K562 (cell line): ENCODE measurements at regions not wholly inside any gene's neighbourhood (a gene's known extent, or its start where the extent isn't known, plus 50 kb on each side); places are given as distances from the start of the nearest gene placed in this dataset.

Experiments used
- DIDO1 ChIP-seq: fragments of 450-650 bp; IDR thresholded peaks from 2 replicates; pipeline ENCODE4 v1.6.1; 2016; ENCODE audit warnings: low read depth, missing biosample characterization, missing genetic modification characterization
- HDAC8 ChIP-seq: fragments of 450-650 bp; IDR thresholded peaks from 2 replicates; pipeline ENCODE4 v1.6.1; 2016; ENCODE audit warnings: mild to moderate bottlenecking, missing genetic modification characterization, moderate library complexity, missing compliant biosample characterization
- ILK ChIP-seq: fragments of 450-650 bp; IDR thresholded peaks from 2 replicates; pipeline ENCODE4 v1.6.1; 2016; ENCODE audit warnings: missing genetic modification characterization, low read depth, mild to moderate bottlenecking, missing compliant biosample characterization, moderate library complexity, borderline replicate concordance
- MYC ChIP-seq, 2 experiments: fragments of 250-450 bp in 1 of 2; sonication (Bioruptor Pico) in 1 of 2; IDR thresholded peaks; 2 replicates each; pipeline versions ENCODE4 v1.5.1 to v1.6.1; 2012 to 2021; ENCODE audit warnings: low read depth in 2 of 2, borderline replicate concordance in 1 of 2, improper control_type of control experiment in 1 of 2, low read length in 1 of 2, mild to moderate bottlenecking in 1 of 2, moderate library complexity in 1 of 2
- NBN ChIP-seq: fragments of 450-650 bp; IDR thresholded peaks from 2 replicates; pipeline ENCODE4 v1.6.1; 2016; ENCODE audit warnings: low read depth, mild to moderate bottlenecking
- NONO ChIP-seq, 2 experiments: fragments of 200-400 bp in 1 of 2; fragments of 450-650 bp in 1 of 2; formaldehyde crosslinking in 1 of 2; IDR thresholded peaks; 2 replicates each; pipeline ENCODE4 v1.6.1; 2017; ENCODE audit warnings: low read depth in 2 of 2, mild to moderate bottlenecking in 2 of 2, moderate library complexity in 2 of 2, low read length in 1 of 2
- NR1H2 ChIP-seq: sonication (generic); formaldehyde crosslinking; IDR thresholded peaks from 2 replicates; pipeline ENCODE4 v1.4.0; 2020; ENCODE audit warnings: mild to moderate bottlenecking, missing genetic modification reagents
- POLR2H ChIP-seq: IDR thresholded peaks from 2 replicates; pipeline ENCODE4 v1.6.1; 2016; ENCODE audit warnings: missing genetic modification characterization, low read depth, mild to moderate bottlenecking, control low read depth, missing compliant biosample characterization, moderate library complexity
- PPARD ChIP-seq: fragments of 250-450 bp; sonication (Bioruptor Pico); IDR thresholded peaks from 2 replicates; pipeline ENCODE4 v1.8.0; 2022; ENCODE audit warnings: inconsistent platforms, mild to moderate bottlenecking, moderate library complexity
- SRSF3 ChIP-seq: fragments of 200-400 bp; formaldehyde crosslinking; IDR thresholded peaks from 2 replicates; pipeline ENCODE4 v1.6.1; 2016; ENCODE audit warnings: mild to moderate bottlenecking, low read length, moderate library complexity; ENCODE audit not compliant: insufficient read depth
- SRSF7 ChIP-seq: fragments of 200-400 bp; formaldehyde crosslinking; optimal IDR thresholded peaks from 2 replicates; pipeline ENCODE3; 2017; ENCODE audit warnings: mild to moderate bottlenecking, low read depth, low read length
- TOE1 ChIP-seq, 2 experiments: fragments of 450-650 bp in 1 of 2; sonication (generic) in 1 of 2; formaldehyde crosslinking in 1 of 2; IDR thresholded peaks; 2 replicates each; pipeline versions ENCODE4 v1.7.1 to v1.8.0; 2016 to 2022; ENCODE audit warnings: borderline replicate concordance in 2 of 2, mild to moderate bottlenecking in 2 of 2, antibody characterized with exemption in 1 of 2, inconsistent platforms in 1 of 2, low read depth in 1 of 2, missing genetic modification reagents in 1 of 2, moderate library complexity in 1 of 2
- ZBTB8A ChIP-seq: fragments of 450-650 bp; IDR thresholded peaks from 2 replicates; pipeline ENCODE4 v1.6.1; 2018; ENCODE audit warnings: mild to moderate bottlenecking, moderate library complexity; ENCODE audit not compliant: partially characterized antibody
- ZNF57 ChIP-seq: fragments of 450-650 bp; formaldehyde crosslinking; IDR thresholded peaks from 2 replicates; pipeline ENCODE4 v1.4.0; 2020; ENCODE audit warnings: mild to moderate bottlenecking, moderate library complexity
- TF ChIP-seq, protein P1 (sequence below), 2 experiments: fragments of 150-350 bp in 1 of 2; IDR thresholded peaks; 2 replicates each; pipeline ENCODE4 v1.6.1; 2012 to 2016; ENCODE audit warnings: low read depth in 2 of 2, low read length in 2 of 2, mild to moderate bottlenecking in 1 of 2, moderate library complexity in 1 of 2

DNA sequence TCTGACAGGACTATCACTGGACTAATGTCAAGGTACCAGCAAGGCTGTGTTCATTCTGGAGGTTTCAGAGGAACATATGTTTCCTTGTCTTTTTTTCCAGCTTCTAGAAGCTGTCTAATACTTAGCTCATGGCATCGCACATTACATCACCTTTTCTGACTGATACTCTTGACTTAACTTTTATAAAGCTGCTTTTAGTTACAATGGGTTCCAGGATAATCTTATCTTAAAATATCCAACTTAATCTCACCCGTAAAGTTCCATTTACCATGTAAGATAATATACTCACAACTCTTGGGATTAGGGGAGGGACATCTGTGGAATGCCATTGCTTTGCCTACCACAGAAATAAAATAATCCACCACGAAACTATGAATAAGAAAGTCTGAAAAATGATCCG lies 394.2 kb downstream of the CDH19 start (continued):
- TF ChIP-seq, protein P1, sequence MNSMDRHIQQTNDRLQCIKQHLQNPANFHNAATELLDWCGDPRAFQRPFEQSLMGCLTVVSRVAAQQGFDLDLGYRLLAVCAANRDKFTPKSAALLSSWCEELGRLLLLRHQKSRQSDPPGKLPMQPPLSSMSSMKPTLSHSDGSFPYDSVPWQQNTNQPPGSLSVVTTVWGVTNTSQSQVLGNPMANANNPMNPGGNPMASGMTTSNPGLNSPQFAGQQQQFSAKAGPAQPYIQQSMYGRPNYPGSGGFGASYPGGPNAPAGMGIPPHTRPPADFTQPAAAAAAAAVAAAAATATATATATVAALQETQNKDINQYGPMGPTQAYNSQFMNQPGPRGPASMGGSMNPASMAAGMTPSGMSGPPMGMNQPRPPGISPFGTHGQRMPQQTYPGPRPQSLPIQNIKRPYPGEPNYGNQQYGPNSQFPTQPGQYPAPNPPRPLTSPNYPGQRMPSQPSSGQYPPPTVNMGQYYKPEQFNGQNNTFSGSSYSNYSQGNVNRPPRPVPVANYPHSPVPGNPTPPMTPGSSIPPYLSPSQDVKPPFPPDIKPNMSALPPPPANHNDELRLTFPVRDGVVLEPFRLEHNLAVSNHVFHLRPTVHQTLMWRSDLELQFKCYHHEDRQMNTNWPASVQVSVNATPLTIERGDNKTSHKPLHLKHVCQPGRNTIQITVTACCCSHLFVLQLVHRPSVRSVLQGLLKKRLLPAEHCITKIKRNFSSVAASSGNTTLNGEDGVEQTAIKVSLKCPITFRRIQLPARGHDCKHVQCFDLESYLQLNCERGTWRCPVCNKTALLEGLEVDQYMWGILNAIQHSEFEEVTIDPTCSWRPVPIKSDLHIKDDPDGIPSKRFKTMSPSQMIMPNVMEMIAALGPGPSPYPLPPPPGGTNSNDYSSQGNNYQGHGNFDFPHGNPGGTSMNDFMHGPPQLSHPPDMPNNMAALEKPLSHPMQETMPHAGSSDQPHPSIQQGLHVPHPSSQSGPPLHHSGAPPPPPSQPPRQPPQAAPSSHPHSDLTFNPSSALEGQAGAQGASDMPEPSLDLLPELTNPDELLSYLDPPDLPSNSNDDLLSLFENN (IDR thresholded peaks at IDR 0.05; ENCODE audit: low read depth in 2 of 2, low read length in 2 of 2) = no peak
- TF ChIP-seq POLR2H (tag) = no peak
- TF ChIP-seq NR1H2 (CRISPR knock-in tag) = no peak
- no peak for TF ChIP-seq NBN
- TF ChIP-seq ZNF57 (CRISPR knock-in tag) = no peak
- no peak for TF ChIP-seq SRSF7
- no peak for TF ChIP-seq TOE1 (IDR thresholded peaks at IDR 0.05; ENCODE audit: borderline replicate concordance)
- TF ChIP-seq TOE1 (CRISPR knock-in tag; IDR thresholded peaks at IDR 0.05; ENCODE audit: borderline replicate concordance, low read depth) = no peak
- TF ChIP-seq DIDO1 (tag) = no peak
- TF ChIP-seq PPARD = no peak
- TF ChIP-seq HDAC8 (tag) = no peak
- no peak for TF ChIP-seq MYC (IDR thresholded peaks at IDR 0.05; ENCODE audit: low read depth, low read length)
- TF ChIP-seq MYC (CRISPR knock-in tag; IDR thresholded peaks at IDR 0.05; ENCODE audit: borderline replicate concordance, low read depth) = no peak
- no peak for TF ChIP-seq ZBTB8A
- no peak for TF ChIP-seq ILK (tag)
- no peak for TF ChIP-seq NONO (IDR thresholded peaks at IDR 0.05; ENCODE audit: low read depth in 2 of 2, low read length in 1 of 2)
- TF ChIP-seq SRSF3 = no peak
